ENCODE measurements at regions not wholly inside any gene's neighbourhood (a gene's known extent, or its start where the extent isn't known, plus 50 kb on each side); places are given as distances from the start of the nearest gene placed in this dataset.

GRCh38 chr13:83057119-83057518 is 825.2 kb downstream of the SLITRK1 start:
- TF ChIP-seq CTCF (IDR thresholded peaks at IDR 0.05) (no peak), POLR2AphosphoS5 (IDR thresholded peaks at IDR 0.05) (no peak)

All from sigmoid colon (tissue), 4 donors.